Neural cell (in vitro differentiated cells): ENCODE measurements at regions not wholly inside any gene's neighbourhood (a gene's known extent, or its start where the extent isn't known, plus 50 kb on each side); places are given as distances from the start of the nearest gene placed in this dataset.

Experiments used
- EZH2 ChIP-seq: fragments of 200-600, 300-800 bp; shearing (Covaris generic), sonication (generic); IDR thresholded peaks from 2 replicates; pipeline ENCODE4 v1.6.1; 2014; ENCODE audit warnings: antibody characterized with exemption, low read length, borderline replicate concordance, mild to moderate bottlenecking; ENCODE audit not compliant: insufficient read depth, poor library complexity, severe bottlenecking
- POLR2AphosphoS5 ChIP-seq: IDR thresholded peaks from 2 replicates; pipeline ENCODE4 v1.6.1; 2012
- TF ChIP-seq, protein P1 (sequence below): fragments of 450-650 bp; IDR thresholded peaks from 2 replicates; pipeline ENCODE4 v1.5.1; 2014; ENCODE audit warnings: antibody characterized with exemption, mild to moderate bottlenecking, moderate library complexity; ENCODE audit not compliant: poor library complexity, severe bottlenecking

DNA sequence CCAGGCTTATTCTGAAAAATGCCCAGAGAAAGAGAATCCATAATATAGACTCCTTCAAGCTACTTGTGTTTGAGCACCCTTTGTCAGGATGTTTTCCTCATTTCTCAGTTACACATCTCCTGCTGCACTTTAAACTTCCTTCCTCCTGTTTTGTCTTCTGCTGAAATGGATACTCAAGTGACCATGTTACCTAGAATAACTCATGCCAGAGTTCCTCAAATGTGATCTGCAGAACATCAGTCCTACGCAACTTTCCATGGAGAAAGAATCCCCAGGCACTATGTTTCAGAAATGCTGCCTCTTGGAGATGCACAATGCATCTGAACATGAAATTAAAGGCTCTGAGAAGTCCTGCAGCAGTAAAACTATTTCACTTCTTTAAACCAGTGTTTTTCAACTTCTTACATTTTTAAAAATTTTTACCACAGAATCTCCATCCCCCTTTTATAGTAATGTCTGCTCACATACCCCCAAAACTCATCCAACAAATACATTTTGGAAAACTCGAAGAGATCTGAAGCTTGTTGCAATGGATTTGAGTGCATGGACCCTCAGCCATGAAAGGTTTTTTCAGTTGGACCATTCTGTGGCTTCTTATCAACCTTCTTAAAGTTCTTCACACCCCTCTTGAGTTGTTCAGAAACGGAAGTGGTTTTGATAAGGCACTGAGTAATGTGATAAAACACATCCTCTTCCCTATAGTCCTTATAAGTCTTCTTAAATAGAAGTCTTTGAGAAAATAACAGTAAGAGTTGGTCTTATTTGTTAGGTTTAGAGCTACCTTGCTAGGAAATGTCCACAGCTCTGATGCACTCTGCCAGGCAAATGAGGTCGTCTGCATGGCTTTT lies 84.5 kb upstream of the KCNA1 start:
- no peak for TF ChIP-seq EZH2
- TF ChIP-seq, protein P1, sequence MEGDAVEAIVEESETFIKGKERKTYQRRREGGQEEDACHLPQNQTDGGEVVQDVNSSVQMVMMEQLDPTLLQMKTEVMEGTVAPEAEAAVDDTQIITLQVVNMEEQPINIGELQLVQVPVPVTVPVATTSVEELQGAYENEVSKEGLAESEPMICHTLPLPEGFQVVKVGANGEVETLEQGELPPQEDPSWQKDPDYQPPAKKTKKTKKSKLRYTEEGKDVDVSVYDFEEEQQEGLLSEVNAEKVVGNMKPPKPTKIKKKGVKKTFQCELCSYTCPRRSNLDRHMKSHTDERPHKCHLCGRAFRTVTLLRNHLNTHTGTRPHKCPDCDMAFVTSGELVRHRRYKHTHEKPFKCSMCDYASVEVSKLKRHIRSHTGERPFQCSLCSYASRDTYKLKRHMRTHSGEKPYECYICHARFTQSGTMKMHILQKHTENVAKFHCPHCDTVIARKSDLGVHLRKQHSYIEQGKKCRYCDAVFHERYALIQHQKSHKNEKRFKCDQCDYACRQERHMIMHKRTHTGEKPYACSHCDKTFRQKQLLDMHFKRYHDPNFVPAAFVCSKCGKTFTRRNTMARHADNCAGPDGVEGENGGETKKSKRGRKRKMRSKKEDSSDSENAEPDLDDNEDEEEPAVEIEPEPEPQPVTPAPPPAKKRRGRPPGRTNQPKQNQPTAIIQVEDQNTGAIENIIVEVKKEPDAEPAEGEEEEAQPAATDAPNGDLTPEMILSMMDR = no peak
- no peak for TF ChIP-seq POLR2AphosphoS5
